Ovary (tissue), 7 donors: ENCODE measurements at regions not wholly inside any gene's neighbourhood (a gene's known extent, or its start where the extent isn't known, plus 50 kb on each side); places are given as distances from the start of the nearest gene placed in this dataset.

Source experiments
- DNase-seq, 5 donors: peaks; one replicate each; pipeline ENCODE4 v3.0.0-alpha.2; 2019 to 2020
- H3K27ac ChIP-seq, 2 donors: fragments of 200-600 bp; one replicate each; pipeline versions ENCODE4 v1.5.1 to v1.8.0; 2019 to 2022
- H3K27me3 ChIP-seq: fragments of 200-600 bp; one replicate; pipeline ENCODE4 v1.8.0; 2022
- H3K36me3 ChIP-seq: fragments of 200-600 bp; sonication (generic); one replicate; pipeline ENCODE4 v1.5.1; 2019
- H3K4me1 ChIP-seq: one replicate; pipeline ENCODE4 v1.8.1; 2013; ENCODE audit warnings: mild to moderate bottlenecking, moderate library complexity; ENCODE audit not compliant: insufficient read depth
- H3K4me3 ChIP-seq: fragments of 200-600 bp; sonication (generic); one replicate; pipeline ENCODE4 v1.5.1; 2017
- H3K9me3 ChIP-seq, 2 donors: fragments of 200-600 bp in 1 of 2; sonication (generic) in 1 of 2; one replicate each; pipeline versions ENCODE4 v1.5.1 to v1.8.1; 2013 to 2019; ENCODE audit warnings: mild to moderate bottlenecking in 1 of 2, moderate library complexity in 1 of 2
- EP300 ChIP-seq: sonication (generic); formaldehyde crosslinking; IDR thresholded peaks from one replicate; pipeline ENCODE4 v1.6.1; 2017; ENCODE audit warnings: antibody characterized with exemption
- POLR2A ChIP-seq: fragments of 450-650 bp; IDR thresholded peaks from one replicate; pipeline ENCODE4 v1.6.1; 2017; ENCODE audit warnings: antibody characterized with exemption, mild to moderate bottlenecking, moderate library complexity
- WGBS, 3 donors: extraction: QIAGEN DNeasy Blood & Tissue Kit in 1 of 3; methylation state at CpG; one replicate each; pipeline versions ENCODE4 v1.1.5 to v1.1.7; 2013 to 2017; 5-methylcytosine and 5-hydroxymethylcytosine counted together
- intact Hi-C, 4 donors: fragments of 100-400 bp; cut with DNase I; formaldehyde crosslinking; loops; one replicate each; pipeline versions ENCODE4 v1.11.0 to v1.15.1; 2022 to 2023
- TF ChIP-seq, protein P1 (sequence below), 3 donors: fragments of 450-650 bp in 2 of 3; fragments of 200-600 bp in 1 of 3; IDR thresholded peaks; one replicate each; pipeline versions ENCODE4 v1.5.1 to v1.8.0; 2016 to 2022; ENCODE audit warnings: antibody characterized with exemption in 3 of 3, mild to moderate bottlenecking in 1 of 3
- donor health status: DM: no; HTN: no; CAD: no; lungs with moderate emphysema.
- donor health status: DM: no; HTN: no; CAD: no.
- donor health status: Bipolar disorder and iron deficiency.
- donor health status: DM: no; HTN: no; CAD: no.
- donor health status: DM: yes; HTN: yes; CAD: no.

- Histone ChIP-seq H3K36me3 (no peaks in the 10 kb centered on the region), H3K27ac (no peak overlapping the region), H3K9me3 (no peaks in the 10 kb centered on the region), H3K4me1 (no peaks in the 10 kb centered on the region), H3K4me3 (no peak overlapping the region), H3K27me3 (no peaks in the 10 kb centered on the region)
- TF ChIP-seq POLR2A (no peak), EP300 (no peak)
- TF ChIP-seq, protein P1, sequence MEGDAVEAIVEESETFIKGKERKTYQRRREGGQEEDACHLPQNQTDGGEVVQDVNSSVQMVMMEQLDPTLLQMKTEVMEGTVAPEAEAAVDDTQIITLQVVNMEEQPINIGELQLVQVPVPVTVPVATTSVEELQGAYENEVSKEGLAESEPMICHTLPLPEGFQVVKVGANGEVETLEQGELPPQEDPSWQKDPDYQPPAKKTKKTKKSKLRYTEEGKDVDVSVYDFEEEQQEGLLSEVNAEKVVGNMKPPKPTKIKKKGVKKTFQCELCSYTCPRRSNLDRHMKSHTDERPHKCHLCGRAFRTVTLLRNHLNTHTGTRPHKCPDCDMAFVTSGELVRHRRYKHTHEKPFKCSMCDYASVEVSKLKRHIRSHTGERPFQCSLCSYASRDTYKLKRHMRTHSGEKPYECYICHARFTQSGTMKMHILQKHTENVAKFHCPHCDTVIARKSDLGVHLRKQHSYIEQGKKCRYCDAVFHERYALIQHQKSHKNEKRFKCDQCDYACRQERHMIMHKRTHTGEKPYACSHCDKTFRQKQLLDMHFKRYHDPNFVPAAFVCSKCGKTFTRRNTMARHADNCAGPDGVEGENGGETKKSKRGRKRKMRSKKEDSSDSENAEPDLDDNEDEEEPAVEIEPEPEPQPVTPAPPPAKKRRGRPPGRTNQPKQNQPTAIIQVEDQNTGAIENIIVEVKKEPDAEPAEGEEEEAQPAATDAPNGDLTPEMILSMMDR (IDR thresholded peaks at IDR 0.05) = no peak
- DNase-seq = no peak
- WGBS, 3 donors = 29 to 34% (median 34%) methylated on average over 2 of the region's 2 CpGs
- intact Hi-C loops = no loop called here
These were observed 184.9 kb downstream of the SMC2 start for GRCh38 chr9:104278929-104279496.

DNA sequence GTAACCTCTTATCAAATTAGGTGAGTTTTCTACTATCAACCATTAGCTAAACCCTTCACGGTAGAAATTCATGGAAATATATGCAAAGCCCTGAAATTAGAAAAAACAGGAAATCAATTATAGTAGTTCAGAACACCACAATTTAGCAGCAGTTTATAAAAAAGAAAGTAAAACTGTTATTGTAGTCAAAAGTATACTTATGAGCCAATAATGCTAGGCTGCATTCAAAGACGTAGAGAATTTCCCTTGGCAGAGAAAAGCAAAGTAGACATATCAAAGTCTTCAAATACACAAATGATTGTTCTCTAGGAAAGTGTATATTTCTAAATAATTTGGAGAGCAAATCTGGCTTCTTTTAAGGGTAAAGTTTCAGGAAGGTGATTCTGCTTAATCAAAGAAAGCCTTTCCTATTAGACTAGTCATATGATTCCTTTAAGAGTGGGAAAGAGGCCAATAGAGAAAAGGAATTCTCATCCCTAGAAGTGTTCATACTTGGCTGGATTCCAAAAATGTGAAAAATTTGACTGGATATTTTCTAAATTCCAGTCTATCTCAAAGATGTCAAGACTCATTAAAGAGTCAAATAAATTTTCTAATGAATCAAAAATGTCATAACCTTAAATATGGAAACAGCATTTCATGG, 185.5 kb downstream of the SMC2 start:
- Histone ChIP-seq H3K27me3 (no peaks in the 10 kb centered on the region), H3K9me3 (no peaks in the 10 kb centered on the region), H3K27ac (no peak overlapping the region), H3K36me3 (no peaks in the 10 kb centered on the region), H3K4me1 (no peaks in the 10 kb centered on the region), H3K4me3 (no peak overlapping the region)
- intact Hi-C loops = no loop called here
- TF ChIP-seq, protein P1 (IDR thresholded peaks at IDR 0.05) = no peak
- no peak for TF ChIP-seq POLR2A
- TF ChIP-seq EP300 = no peak
- 2 to 5% (median 4%) methylated on average over 2 of the region's 2 CpGs for WGBS, 3 donors
- no peak for DNase-seq

- Histone ChIP-seq H3K27me3 (no peaks in the 10 kb centered on the region), H3K27ac (no peak overlapping the region), H3K9me3 (no peaks in the 10 kb centered on the region), H3K36me3 (no peaks in the 10 kb centered on the region), H3K4me1 (no peaks in the 10 kb centered on the region), H3K4me3 (no peak overlapping the region)
- TF ChIP-seq, protein P1 (IDR thresholded peaks at IDR 0.05) = no peak
- TF ChIP-seq POLR2A (no peak), EP300 (no peak)
- WGBS, 3 donors = 45 to 54% (median 53%) methylated on average over 3 of the region's 3 CpGs
- intact Hi-C loops = no loop called here
- DNase-seq = no peak
These were observed 186.1 kb downstream of the SMC2 start for GRCh38 chr9:104280178-104280560.

- H3K36me3 ChIP-seq = no peaks in the 10 kb centered on the region
- H3K4me1 ChIP-seq = no peaks in the 10 kb centered on the region
- TF ChIP-seq POLR2A (no peak), EP300 (no peak)
- TF ChIP-seq, protein P1 (IDR thresholded peaks at IDR 0.05) = no peak
- 72 to 77% (median 73%) methylated on average over 1 of the region's 1 CpG for WGBS, 3 donors
- no peaks in the 10 kb centered on the region for H3K27me3 ChIP-seq
- H3K27ac ChIP-seq = no peak overlapping the region
- no peaks in the 10 kb centered on the region for H3K9me3 ChIP-seq
- H3K4me3 ChIP-seq = no peak overlapping the region
- intact Hi-C loops = no loop called here
- DNase-seq = no peak
These were observed 186.6 kb downstream of the SMC2 start for GRCh38 chr9:104280711-104281110.
